Spleen (tissue), 7 donors: ENCODE measurements at regions not wholly inside any gene's neighbourhood (a gene's known extent, or its start where the extent isn't known, plus 50 kb on each side); places are given as distances from the start of the nearest gene placed in this dataset.

Experiments used
- POLR2A ChIP-seq, 3 donors: fragments of 450-650 bp; IDR thresholded peaks; one replicate each; pipeline ENCODE4 v1.5.1; 2017; ENCODE audit warnings: antibody characterized with exemption in 3 of 3, mild to moderate bottlenecking in 1 of 3
- POLR2AphosphoS5 ChIP-seq, 3 donors: sonication (generic); formaldehyde crosslinking; IDR thresholded peaks; one replicate each; pipeline ENCODE4 v1.5.1; 2017; ENCODE audit warnings: antibody characterized with exemption in 3 of 3
- TF ChIP-seq, protein P1 (sequence below), 11 experiments: fragments of 200-600 bp in 7 of 11; fragments of 450-650 bp in 4 of 11; sonication (generic) in 4 of 11; IDR thresholded peaks in 8 of 11; conservative IDR thresholded peaks in 3 of 11; 1 replicate in 7 of 11; 2 replicates in 4 of 11; pipeline versions ENCODE4 v1.4.0 to v1.8.0; 2016 to 2021; ENCODE audit warnings: antibody characterized with exemption in 11 of 11, inconsistent platforms in 4 of 11, mild to moderate bottlenecking in 1 of 11
- donor health status: DM: no; HTN: no; CAD: no; lungs with moderate emphysema.
- donor health status: DM: no; HTN: no; CAD: no.
- donor health status: DM: no; HTN: no; CAD: no.

DNA sequence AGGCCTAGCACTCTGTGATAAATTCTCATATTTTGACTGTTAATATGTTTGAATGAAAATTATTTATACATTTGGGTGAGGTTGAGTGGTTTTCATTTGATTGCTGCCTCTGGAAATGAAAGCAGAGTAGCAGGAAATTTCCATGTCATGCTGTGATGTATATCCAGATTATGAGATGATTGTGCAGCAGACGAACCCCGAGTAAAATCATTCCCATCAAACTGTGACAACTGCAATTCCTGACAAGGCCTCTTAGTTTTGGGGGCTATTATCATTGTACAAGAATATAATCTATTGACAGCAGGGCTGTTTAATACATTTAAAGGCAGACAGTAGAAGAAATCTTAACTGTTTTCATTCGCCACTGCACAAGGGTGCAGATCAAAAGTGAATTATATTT is 134.8 kb downstream of the ATG4C start:
- TF ChIP-seq, protein P1, sequence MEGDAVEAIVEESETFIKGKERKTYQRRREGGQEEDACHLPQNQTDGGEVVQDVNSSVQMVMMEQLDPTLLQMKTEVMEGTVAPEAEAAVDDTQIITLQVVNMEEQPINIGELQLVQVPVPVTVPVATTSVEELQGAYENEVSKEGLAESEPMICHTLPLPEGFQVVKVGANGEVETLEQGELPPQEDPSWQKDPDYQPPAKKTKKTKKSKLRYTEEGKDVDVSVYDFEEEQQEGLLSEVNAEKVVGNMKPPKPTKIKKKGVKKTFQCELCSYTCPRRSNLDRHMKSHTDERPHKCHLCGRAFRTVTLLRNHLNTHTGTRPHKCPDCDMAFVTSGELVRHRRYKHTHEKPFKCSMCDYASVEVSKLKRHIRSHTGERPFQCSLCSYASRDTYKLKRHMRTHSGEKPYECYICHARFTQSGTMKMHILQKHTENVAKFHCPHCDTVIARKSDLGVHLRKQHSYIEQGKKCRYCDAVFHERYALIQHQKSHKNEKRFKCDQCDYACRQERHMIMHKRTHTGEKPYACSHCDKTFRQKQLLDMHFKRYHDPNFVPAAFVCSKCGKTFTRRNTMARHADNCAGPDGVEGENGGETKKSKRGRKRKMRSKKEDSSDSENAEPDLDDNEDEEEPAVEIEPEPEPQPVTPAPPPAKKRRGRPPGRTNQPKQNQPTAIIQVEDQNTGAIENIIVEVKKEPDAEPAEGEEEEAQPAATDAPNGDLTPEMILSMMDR (IDR thresholded peaks at IDR 0.05 in 8 of 11, conservative IDR thresholded peaks at IDR 0.05 in 3 of 11), result no peak
- TF ChIP-seq POLR2AphosphoS5 (IDR thresholded peaks at IDR 0.05) (no peak), POLR2A (IDR thresholded peaks at IDR 0.05) (no peak)
